Uterus (tissue), 3 donors: ENCODE measurements at regions not wholly inside any gene's neighbourhood (a gene's known extent, or its start where the extent isn't known, plus 50 kb on each side); places are given as distances from the start of the nearest gene placed in this dataset.

Experiments used
- DNase-seq, 2 donors: peaks; one replicate each; pipeline ENCODE4 v3.0.0-alpha.2; 2019 to 2020
- H3K27ac ChIP-seq, 2 donors: fragments of 200-600 bp; sonication (generic); 1 replicate in 1 of 2; 2 replicates in 1 of 2; pipeline ENCODE4 v1.5.1; 2016 to 2018
- H3K27me3 ChIP-seq, 2 donors: fragments of 200-600 bp; sonication (generic); one replicate each; pipeline ENCODE4 v1.5.1; 2018 to 2019; ENCODE audit warnings: control low read depth in 1 of 2
- H3K36me3 ChIP-seq, 2 donors: fragments of 200-600 bp; sonication (generic); one replicate each; pipeline ENCODE4 v1.5.1; 2019; ENCODE audit warnings: control low read depth in 1 of 2
- H3K4me1 ChIP-seq, 2 donors: fragments of 200-600 bp; sonication (generic); one replicate each; pipeline ENCODE4 v1.5.1; 2018 to 2019; ENCODE audit warnings: control low read depth in 1 of 2
- H3K4me3 ChIP-seq, 2 donors: fragments of 200-600 bp; sonication (generic); 1 replicate in 1 of 2; 2 replicates in 1 of 2; pipeline ENCODE4 v1.5.1; 2018 to 2019; ENCODE audit warnings: mild to moderate bottlenecking in 1 of 2
- H3K9me3 ChIP-seq, 2 donors: fragments of 200-600 bp; sonication (generic); one replicate each; pipeline ENCODE4 v1.5.1; 2019; ENCODE audit warnings: control low read depth in 1 of 2
- POLR2A ChIP-seq, 2 donors: fragments of 450-650 bp; IDR thresholded peaks; one replicate each; pipeline ENCODE4 v1.6.1; 2016; ENCODE audit warnings: antibody characterized with exemption in 2 of 2, mild to moderate bottlenecking in 1 of 2, moderate library complexity in 1 of 2
- intact Hi-C: fragments of 100-400 bp; cut with DNase I; formaldehyde crosslinking; loops from one replicate; pipeline ENCODE4 v1.15.1; 2023; ENCODE audit warnings: low total_unique reads
- TF ChIP-seq, protein P1 (sequence below), 4 experiments: fragments of 200-600 bp in 2 of 4; fragments of 450-650 bp in 2 of 4; sonication (generic) in 2 of 4; IDR thresholded peaks; one replicate each; pipeline ENCODE4 v1.5.1; 2016 to 2019; ENCODE audit warnings: antibody characterized with exemption in 4 of 4, mild to moderate bottlenecking in 2 of 4, moderate library complexity in 1 of 4
- donor health status: DM: yes; HTN: yes; CAD: no.

- TF ChIP-seq, protein P1, sequence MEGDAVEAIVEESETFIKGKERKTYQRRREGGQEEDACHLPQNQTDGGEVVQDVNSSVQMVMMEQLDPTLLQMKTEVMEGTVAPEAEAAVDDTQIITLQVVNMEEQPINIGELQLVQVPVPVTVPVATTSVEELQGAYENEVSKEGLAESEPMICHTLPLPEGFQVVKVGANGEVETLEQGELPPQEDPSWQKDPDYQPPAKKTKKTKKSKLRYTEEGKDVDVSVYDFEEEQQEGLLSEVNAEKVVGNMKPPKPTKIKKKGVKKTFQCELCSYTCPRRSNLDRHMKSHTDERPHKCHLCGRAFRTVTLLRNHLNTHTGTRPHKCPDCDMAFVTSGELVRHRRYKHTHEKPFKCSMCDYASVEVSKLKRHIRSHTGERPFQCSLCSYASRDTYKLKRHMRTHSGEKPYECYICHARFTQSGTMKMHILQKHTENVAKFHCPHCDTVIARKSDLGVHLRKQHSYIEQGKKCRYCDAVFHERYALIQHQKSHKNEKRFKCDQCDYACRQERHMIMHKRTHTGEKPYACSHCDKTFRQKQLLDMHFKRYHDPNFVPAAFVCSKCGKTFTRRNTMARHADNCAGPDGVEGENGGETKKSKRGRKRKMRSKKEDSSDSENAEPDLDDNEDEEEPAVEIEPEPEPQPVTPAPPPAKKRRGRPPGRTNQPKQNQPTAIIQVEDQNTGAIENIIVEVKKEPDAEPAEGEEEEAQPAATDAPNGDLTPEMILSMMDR (IDR thresholded peaks at IDR 0.05) = no peak
- no peak for TF ChIP-seq POLR2A (IDR thresholded peaks at IDR 0.05)
- no peaks in the 10 kb centered on the region for H3K9me3 ChIP-seq
- H3K27me3 ChIP-seq = no peaks in the 10 kb centered on the region
- H3K4me3 ChIP-seq = no peak overlapping the region
- no peak for DNase-seq
- no peak overlapping the region for H3K27ac ChIP-seq
- intact Hi-C loops = no loop called here
- H3K4me1 ChIP-seq = no peaks in the 10 kb centered on the region
- no peaks in the 10 kb centered on the region for H3K36me3 ChIP-seq
These were observed 407.8 kb downstream of the ZNF536 start for GRCh38 chr19:30780032-30780431.

GRCh38 chr19:30778961-30779715 is 407.0 kb downstream of the ZNF536 start:
- no peaks in the 10 kb centered on the region for H3K27me3 ChIP-seq
- intact Hi-C loops = no loop called here
- H3K9me3 ChIP-seq = no peaks in the 10 kb centered on the region
- H3K4me1 ChIP-seq = no peaks in the 10 kb centered on the region
- no peak overlapping the region for H3K4me3 ChIP-seq
- TF ChIP-seq, protein P1 (IDR thresholded peaks at IDR 0.05) = no peak
- TF ChIP-seq POLR2A (IDR thresholded peaks at IDR 0.05) = no peak
- no peak overlapping the region for H3K27ac ChIP-seq
- no peak for DNase-seq
- no peaks in the 10 kb centered on the region for H3K36me3 ChIP-seq

- Histone ChIP-seq H3K9me3 (no peaks in the 10 kb centered on the region), H3K36me3 (no peaks in the 10 kb centered on the region), H3K4me1 (no peaks in the 10 kb centered on the region), H3K27me3 (no peaks in the 10 kb centered on the region), H3K27ac (no peak overlapping the region), H3K4me3 (no peak overlapping the region)
- no peak for TF ChIP-seq POLR2A (IDR thresholded peaks at IDR 0.05)
- TF ChIP-seq, protein P1 (IDR thresholded peaks at IDR 0.05) = no peak
- intact Hi-C loops = no loop called here
- DNase-seq = no peak
These were observed 405.9 kb downstream of the ZNF536 start for GRCh38 chr19:30778061-30778460.

DNA sequence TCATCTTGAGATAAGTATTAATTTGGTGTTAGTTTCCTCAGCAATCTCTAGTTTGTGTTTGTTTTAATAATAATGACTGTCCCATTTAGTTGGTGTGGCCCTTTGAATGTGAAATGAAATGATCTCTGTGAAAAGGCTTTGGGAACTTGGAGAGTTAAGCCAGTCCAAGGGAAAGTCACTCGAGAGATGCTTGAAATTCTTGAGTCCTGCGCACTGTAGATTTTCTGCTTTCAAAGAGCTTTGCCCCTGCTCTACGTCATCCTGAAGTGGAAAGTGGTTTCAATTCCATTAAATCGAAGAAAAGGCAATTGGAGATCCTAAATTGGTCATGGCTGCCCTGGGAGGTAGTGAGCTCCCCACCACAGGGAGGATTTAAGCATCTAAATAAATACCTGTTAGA is 403.8 kb downstream of the ZNF536 start:
- Histone ChIP-seq H3K27me3 (no peaks in the 10 kb centered on the region), H3K9me3 (no peaks in the 10 kb centered on the region), H3K4me3 (no peak overlapping the region), H3K27ac (no peak overlapping the region), H3K4me1 (no peaks in the 10 kb centered on the region), H3K36me3 (no peaks in the 10 kb centered on the region)
- no peak for TF ChIP-seq POLR2A (IDR thresholded peaks at IDR 0.05)
- TF ChIP-seq, protein P1 (IDR thresholded peaks at IDR 0.05) = no peak
- DNase-seq = no peak
- intact Hi-C loops = no loop called here

DNA sequence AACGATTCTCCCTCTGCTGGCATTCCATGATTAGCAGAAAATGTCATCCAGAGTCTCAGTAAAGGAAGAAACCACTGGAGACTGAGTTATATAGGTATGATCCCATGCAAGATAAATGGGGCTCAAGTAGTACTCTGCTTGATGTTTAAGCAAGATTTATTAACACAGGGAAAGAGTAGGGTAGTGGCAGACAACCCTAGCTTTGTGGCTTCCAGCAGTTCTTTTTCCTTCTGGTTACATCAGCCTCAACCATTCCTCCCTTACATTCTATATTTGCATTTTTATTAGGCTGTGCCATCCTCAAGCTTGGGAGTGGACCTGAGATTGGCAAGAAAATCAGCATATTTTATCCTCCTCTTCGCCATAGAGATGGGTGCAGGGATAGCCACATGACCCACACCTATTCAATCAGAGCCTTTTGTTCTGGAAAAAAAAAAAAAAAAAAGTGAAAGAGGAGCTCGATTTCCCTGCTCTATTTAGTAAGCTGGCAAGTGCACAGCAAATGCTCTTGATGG is 402.1 kb downstream of the ZNF536 start:
- Histone ChIP-seq H3K27me3 (no peaks in the 10 kb centered on the region), H3K27ac (no peak overlapping the region), H3K4me1 (no peaks in the 10 kb centered on the region), H3K4me3 (no peak overlapping the region), H3K9me3 (no peaks in the 10 kb centered on the region), H3K36me3 (no peaks in the 10 kb centered on the region)
- no peak for TF ChIP-seq POLR2A (IDR thresholded peaks at IDR 0.05)
- TF ChIP-seq, protein P1 (IDR thresholded peaks at IDR 0.05) = no peak
- DNase-seq = no peak
- intact Hi-C loops = no loop called here
